ENCODE measurements at regions not wholly inside any gene's neighbourhood (a gene's known extent, or its start where the extent isn't known, plus 50 kb on each side); places are given as distances from the start of the nearest gene placed in this dataset.

DNA sequence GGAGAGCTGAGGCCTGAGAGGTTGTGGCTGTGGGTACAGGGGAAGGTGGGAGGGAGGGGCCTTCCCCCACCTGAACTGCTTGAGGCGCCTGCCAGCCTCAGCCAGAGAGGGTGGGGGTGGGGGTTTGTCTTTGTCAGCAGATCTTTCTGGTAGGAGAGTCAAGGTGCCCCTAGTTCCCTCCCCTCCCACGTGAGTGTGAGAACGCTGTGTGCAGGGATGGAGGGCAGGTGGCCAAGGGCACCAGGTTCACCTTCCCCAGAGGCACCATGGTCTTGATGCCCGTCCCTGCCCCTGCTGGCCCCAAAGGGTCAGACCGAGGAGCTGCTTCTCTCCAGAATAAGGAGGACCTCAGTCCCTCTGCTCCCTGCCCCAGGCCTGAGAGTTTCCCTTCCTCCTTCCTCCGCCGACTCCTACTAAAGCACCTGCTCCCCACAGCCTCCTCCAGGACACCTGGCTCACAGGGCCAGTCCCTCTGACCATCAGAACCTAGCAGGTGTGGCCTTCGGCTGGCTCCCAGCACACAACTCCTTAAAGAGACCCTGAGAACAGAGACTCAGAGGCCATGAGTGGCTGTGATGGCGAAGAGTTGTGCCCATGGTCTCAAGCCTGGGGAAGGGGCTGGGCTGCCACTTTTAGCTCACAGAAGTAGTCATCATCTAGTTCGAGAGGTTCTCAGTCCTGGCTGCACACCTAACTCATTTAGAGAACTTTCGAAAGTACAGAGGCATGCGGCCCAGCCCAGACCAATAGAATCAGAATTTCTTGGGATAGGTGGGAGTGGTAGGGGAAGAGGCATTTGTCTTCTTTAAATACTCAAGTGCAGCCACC is 113.2 kb upstream of the LHX1 start:
- Mint-ChIP-seq H3K27ac (ENCODE audit: unreplicated experiment) (no peak overlapping the region), H3K9me3 (ENCODE audit: low read depth) (no peaks in the 10 kb centered on the region), H3K36me3 (ENCODE audit: low read depth) (no peaks in the 10 kb centered on the region), H3K27me3 (ENCODE audit: low read depth) (peaks cover 62% of the 10 kb centered on the region), H3K4me3 (ENCODE audit: unreplicated experiment) (no peak overlapping the region), H3K4me1 (ENCODE audit: low read depth) (no peaks in the 10 kb centered on the region)
- DNase-seq (ENCODE audit: low spot score): peak; percentile 57
- TF ChIP-seq, protein P1, sequence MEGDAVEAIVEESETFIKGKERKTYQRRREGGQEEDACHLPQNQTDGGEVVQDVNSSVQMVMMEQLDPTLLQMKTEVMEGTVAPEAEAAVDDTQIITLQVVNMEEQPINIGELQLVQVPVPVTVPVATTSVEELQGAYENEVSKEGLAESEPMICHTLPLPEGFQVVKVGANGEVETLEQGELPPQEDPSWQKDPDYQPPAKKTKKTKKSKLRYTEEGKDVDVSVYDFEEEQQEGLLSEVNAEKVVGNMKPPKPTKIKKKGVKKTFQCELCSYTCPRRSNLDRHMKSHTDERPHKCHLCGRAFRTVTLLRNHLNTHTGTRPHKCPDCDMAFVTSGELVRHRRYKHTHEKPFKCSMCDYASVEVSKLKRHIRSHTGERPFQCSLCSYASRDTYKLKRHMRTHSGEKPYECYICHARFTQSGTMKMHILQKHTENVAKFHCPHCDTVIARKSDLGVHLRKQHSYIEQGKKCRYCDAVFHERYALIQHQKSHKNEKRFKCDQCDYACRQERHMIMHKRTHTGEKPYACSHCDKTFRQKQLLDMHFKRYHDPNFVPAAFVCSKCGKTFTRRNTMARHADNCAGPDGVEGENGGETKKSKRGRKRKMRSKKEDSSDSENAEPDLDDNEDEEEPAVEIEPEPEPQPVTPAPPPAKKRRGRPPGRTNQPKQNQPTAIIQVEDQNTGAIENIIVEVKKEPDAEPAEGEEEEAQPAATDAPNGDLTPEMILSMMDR (IDR thresholded peaks at IDR 0.05): no peak

DNA sequence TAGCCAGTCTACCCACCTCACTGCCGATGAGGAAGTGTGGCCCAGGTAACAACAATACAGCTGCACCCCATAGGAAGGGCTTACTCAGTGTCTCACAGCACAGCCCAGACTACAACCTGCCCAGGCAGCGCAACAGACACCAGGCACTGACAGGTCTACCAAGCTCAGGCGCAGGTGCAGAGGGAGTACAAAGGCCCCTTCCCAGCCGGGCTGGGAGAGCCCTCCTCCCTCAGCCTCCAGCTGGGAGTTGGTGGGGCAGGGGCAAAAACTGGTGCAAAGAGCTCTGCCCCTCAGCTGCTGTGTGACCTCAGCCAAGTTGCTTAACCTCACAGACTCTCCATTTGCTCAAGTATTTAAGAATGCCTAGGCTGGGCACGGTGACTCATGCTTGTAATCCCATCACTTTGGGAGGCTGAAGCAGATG is 112.6 kb upstream of the LHX1 start:
- H3K4me1 Mint-ChIP-seq (ENCODE audit: low read depth): no peaks in the 10 kb centered on the region
- H3K4me3 Mint-ChIP-seq (ENCODE audit: unreplicated experiment): no peak overlapping the region
- DNase-seq (ENCODE audit: low spot score): peak; percentile 82
- TF ChIP-seq, protein P1 (IDR thresholded peaks at IDR 0.05): no peak
- no peaks in the 10 kb centered on the region for H3K36me3 Mint-ChIP-seq (ENCODE audit: low read depth)
- H3K9me3 Mint-ChIP-seq (ENCODE audit: low read depth): no peaks in the 10 kb centered on the region
- H3K27me3 Mint-ChIP-seq (ENCODE audit: low read depth): peaks cover 55% of the 10 kb centered on the region
- H3K27ac Mint-ChIP-seq (ENCODE audit: unreplicated experiment): no peak overlapping the region

DNA sequence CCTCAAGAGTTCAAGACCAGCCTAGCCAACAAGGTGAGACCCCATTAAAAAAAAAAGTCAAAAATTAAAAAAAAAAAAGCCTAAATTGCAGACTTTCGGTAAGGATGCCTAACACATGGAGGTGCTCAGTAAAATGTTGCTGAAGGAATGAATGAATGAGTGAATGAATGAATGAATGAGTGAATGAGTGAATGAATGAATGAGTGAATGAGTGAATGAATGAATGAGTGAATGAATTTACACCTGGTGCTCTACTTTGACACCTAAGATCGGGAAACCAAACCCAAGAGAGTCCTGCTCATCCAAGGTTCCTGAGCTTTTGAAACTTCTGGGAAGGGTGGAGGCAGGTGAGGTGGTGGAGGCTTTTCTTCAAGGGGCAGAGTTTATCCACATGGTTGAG is 112.2 kb upstream of the LHX1 start:
- no peaks in the 10 kb centered on the region for H3K4me1 Mint-ChIP-seq (ENCODE audit: low read depth)

DNA sequence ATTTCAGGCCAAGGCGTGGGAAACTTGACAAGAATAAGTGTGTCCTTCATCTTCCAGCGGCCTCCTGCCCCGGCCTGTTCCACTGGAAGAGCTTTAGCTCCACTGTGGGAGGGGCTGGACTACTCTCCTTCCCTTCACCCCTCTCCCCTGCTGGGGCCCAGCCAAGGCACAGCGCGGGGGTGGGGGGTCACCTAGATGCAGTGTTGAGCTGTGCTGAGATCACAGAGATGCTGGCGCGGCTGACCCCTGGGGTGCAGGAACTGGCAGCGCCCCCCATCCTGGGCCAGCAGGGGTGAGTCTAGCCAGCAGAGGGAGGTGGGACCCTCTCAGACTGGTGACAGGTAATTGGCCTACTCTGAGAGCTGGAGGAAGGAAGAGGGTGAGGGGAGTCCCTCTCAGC is 111.8 kb upstream of the LHX1 start:
- Mint-ChIP-seq H3K27me3 (ENCODE audit: low read depth) (peaks cover 52% of the 10 kb centered on the region), H3K27ac (ENCODE audit: unreplicated experiment) (no peak overlapping the region), H3K4me1 (ENCODE audit: low read depth) (no peaks in the 10 kb centered on the region), H3K36me3 (ENCODE audit: low read depth) (no peaks in the 10 kb centered on the region), H3K9me3 (ENCODE audit: low read depth) (no peaks in the 10 kb centered on the region), H3K4me3 (ENCODE audit: unreplicated experiment) (no peak overlapping the region)
- peak; percentile 62 for DNase-seq (ENCODE audit: low spot score)
- TF ChIP-seq, protein P1 (IDR thresholded peaks at IDR 0.05): no peak

More for the DNA sequence above, 112.2 kb upstream of the LHX1 start:
- H3K9me3 Mint-ChIP-seq (ENCODE audit: low read depth): no peaks in the 10 kb centered on the region
- no peak overlapping the region for H3K4me3 Mint-ChIP-seq (ENCODE audit: unreplicated experiment)
- H3K36me3 Mint-ChIP-seq (ENCODE audit: low read depth): no peaks in the 10 kb centered on the region
- H3K27ac Mint-ChIP-seq (ENCODE audit: unreplicated experiment): no peak overlapping the region
- TF ChIP-seq, protein P1 (IDR thresholded peaks at IDR 0.05): no peak
- H3K27me3 Mint-ChIP-seq (ENCODE audit: low read depth): peaks cover 51% of the 10 kb centered on the region
- no peak for DNase-seq (ENCODE audit: low spot score)

DNA sequence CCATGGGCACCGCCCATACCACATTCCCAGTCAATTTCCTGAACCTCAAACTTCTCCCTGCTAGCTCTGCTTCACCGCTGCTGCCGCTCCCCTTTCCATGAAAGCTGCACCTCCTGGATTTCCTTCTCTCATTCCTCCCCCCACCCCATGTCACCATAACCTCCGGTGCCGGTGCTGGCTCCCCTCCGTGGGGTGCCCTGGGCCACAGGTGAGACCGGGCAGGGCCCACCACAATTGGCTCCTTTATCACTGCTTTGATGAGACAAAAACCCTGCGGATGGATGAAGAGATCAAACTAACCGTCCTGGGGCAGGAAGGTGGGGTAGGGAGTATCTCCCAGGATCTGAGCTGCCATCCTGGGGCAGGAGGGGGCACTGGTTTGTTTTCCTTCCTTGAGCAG is 111.3 kb upstream of the LHX1 start:
- no peaks in the 10 kb centered on the region for H3K9me3 Mint-ChIP-seq (ENCODE audit: low read depth)
- H3K36me3 Mint-ChIP-seq (ENCODE audit: low read depth): no peaks in the 10 kb centered on the region
- peak; percentile 42 for DNase-seq (ENCODE audit: low spot score)
- no peak overlapping the region for H3K4me3 Mint-ChIP-seq (ENCODE audit: unreplicated experiment)
- H3K27me3 Mint-ChIP-seq (ENCODE audit: low read depth): peaks cover 47% of the 10 kb centered on the region
- no peak overlapping the region for H3K27ac Mint-ChIP-seq (ENCODE audit: unreplicated experiment)
- H3K4me1 Mint-ChIP-seq (ENCODE audit: low read depth): no peaks in the 10 kb centered on the region
- TF ChIP-seq, protein P1 (IDR thresholded peaks at IDR 0.05): no peak
